ENCODE measurements at regions not wholly inside any gene's neighbourhood (a gene's known extent, or its start where the extent isn't known, plus 50 kb on each side); places are given as distances from the start of the nearest gene placed in this dataset.
A peak's percentile ranks its signal among the peaks of the same experiment; 100 is the strongest.

GRCh38 chr3:40717471-40717870 is 192.7 kb downstream of the ZNF621 start:
- H3K4me3 ChIP-seq (ENCODE audit: low read depth, low read length), result no peak overlapping the region
- no peak for TF ChIP-seq CTCF (IDR thresholded peaks at IDR 0.05; ENCODE audit: low read depth, low read length)
- H3K36me3 ChIP-seq, result no peaks in the 10 kb centered on the region
- H3K9me3 ChIP-seq (ENCODE audit: severe bottlenecking), result no peaks in the 10 kb centered on the region
- H3K27me3 ChIP-seq (ENCODE audit: insufficient read depth, low read depth, severe bottlenecking), result peaks cover 3% of the 10 kb centered on the region
- no peak overlapping the region for H3K27ac ChIP-seq
- DNase-seq, result no peak

GRCh38 chr3:40718209-40718608 is 193.4 kb downstream of the ZNF621 start:
- no peak for DNase-seq
- Histone ChIP-seq H3K36me3 (no peaks in the 10 kb centered on the region), H3K27me3 (ENCODE audit: insufficient read depth, low read depth, severe bottlenecking) (peaks cover 3% of the 10 kb centered on the region), H3K9me3 (ENCODE audit: severe bottlenecking) (no peaks in the 10 kb centered on the region), H3K27ac (no peak overlapping the region), H3K4me3 (ENCODE audit: low read depth, low read length) (no peak overlapping the region)
- TF ChIP-seq CTCF (IDR thresholded peaks at IDR 0.05; ENCODE audit: low read depth, low read length), result no peak

GRCh38 chr3:40718681-40719080 is 193.9 kb downstream of the ZNF621 start:
- H3K27ac ChIP-seq, result no peak overlapping the region
- no peak for DNase-seq
- no peak for TF ChIP-seq CTCF (IDR thresholded peaks at IDR 0.05; ENCODE audit: low read depth, low read length)
- H3K4me3 ChIP-seq (ENCODE audit: low read depth, low read length), result no peak overlapping the region
- no peaks in the 10 kb centered on the region for H3K9me3 ChIP-seq (ENCODE audit: severe bottlenecking)
- H3K36me3 ChIP-seq, result no peaks in the 10 kb centered on the region
- peaks cover 3% of the 10 kb centered on the region for H3K27me3 ChIP-seq (ENCODE audit: insufficient read depth, low read depth, severe bottlenecking)

- H3K27me3 ChIP-seq (ENCODE audit: insufficient read depth, low read depth, severe bottlenecking), result peaks cover 3% of the 10 kb centered on the region
- DNase-seq, result peak; percentile 14
- TF ChIP-seq CTCF (IDR thresholded peaks at IDR 0.05; ENCODE audit: low read depth, low read length), result peak; percentile 46; the same call in 1 of the 2 replicates
- H3K9me3 ChIP-seq (ENCODE audit: severe bottlenecking), result no peaks in the 10 kb centered on the region
- H3K27ac ChIP-seq, result no peak overlapping the region
- no peak overlapping the region for H3K4me3 ChIP-seq (ENCODE audit: low read depth, low read length)
- no peaks in the 10 kb centered on the region for H3K36me3 ChIP-seq
Observed at GRCh38 chr3:40719660-40720287, 195.0 kb downstream of the ZNF621 start.

- H3K4me3 ChIP-seq (ENCODE audit: low read depth, low read length), result no peak overlapping the region
- TF ChIP-seq CTCF (IDR thresholded peaks at IDR 0.05; ENCODE audit: low read depth, low read length), result no peak
- H3K27me3 ChIP-seq (ENCODE audit: insufficient read depth, low read depth, severe bottlenecking), result peaks cover 3% of the 10 kb centered on the region
- H3K9me3 ChIP-seq (ENCODE audit: severe bottlenecking), result no peaks in the 10 kb centered on the region
- H3K27ac ChIP-seq, result no peak overlapping the region
- no peak for DNase-seq
- H3K36me3 ChIP-seq, result no peaks in the 10 kb centered on the region
Observed at GRCh38 chr3:40720341-40720740, 195.6 kb downstream of the ZNF621 start.

GRCh38 chr3:40720863-40721262 is 196.1 kb downstream of the ZNF621 start:
- Histone ChIP-seq H3K27me3 (ENCODE audit: insufficient read depth, low read depth, severe bottlenecking) (peaks cover 3% of the 10 kb centered on the region), H3K4me3 (ENCODE audit: low read depth, low read length) (no peak overlapping the region), H3K9me3 (ENCODE audit: severe bottlenecking) (no peaks in the 10 kb centered on the region), H3K27ac (no peak overlapping the region), H3K36me3 (no peaks in the 10 kb centered on the region)
- no peak for DNase-seq
- TF ChIP-seq CTCF (IDR thresholded peaks at IDR 0.05; ENCODE audit: low read depth, low read length), result no peak
